Activated naive CD8-positive, alpha-beta T cell (primary cell): ENCODE measurements at regions not wholly inside any gene's neighbourhood (a gene's known extent, or its start where the extent isn't known, plus 50 kb on each side); places are given as distances from the start of the nearest gene placed in this dataset.

Experiments used
- H3K27ac Mint-ChIP-seq: one replicate; pipeline ENCODE4 v1.8.0; 2021; ENCODE audit warnings: mixed read lengths
- H3K27me3 Mint-ChIP-seq: one replicate; pipeline ENCODE4 v1.8.0; 2021; ENCODE audit warnings: mixed read lengths
- H3K36me3 Mint-ChIP-seq: one replicate; pipeline ENCODE4 v1.8.0; 2021; ENCODE audit warnings: mixed read lengths
- H3K4me1 Mint-ChIP-seq: one replicate; pipeline ENCODE4 v1.8.0; 2021; ENCODE audit warnings: low read depth, mixed read lengths
- H3K4me3 Mint-ChIP-seq: one replicate; pipeline ENCODE4 v1.8.0; 2021; ENCODE audit warnings: mild to moderate bottlenecking, mixed read lengths
- H3K9me3 Mint-ChIP-seq: one replicate; pipeline ENCODE4 v1.8.0; 2021; ENCODE audit warnings: low read depth, mixed read lengths

DNA sequence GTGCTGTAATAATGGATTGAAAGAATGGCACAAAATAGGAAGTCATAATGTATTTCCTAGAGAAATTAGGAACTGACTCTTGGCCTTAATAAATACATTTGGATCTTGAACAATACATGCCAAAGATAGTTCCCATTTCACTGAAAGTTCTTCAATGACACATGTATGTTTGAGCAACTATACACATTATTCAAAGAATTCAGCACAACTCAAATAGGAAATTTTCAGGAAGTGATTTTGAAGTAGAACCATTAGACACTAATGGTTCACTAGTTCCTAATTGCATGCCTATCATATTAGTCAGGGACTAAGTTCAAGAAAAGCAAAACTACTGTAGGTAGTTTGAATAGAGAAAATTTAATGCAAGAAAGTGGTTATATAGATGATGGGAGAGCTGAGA lies 404.7 kb downstream of the LMO4 start:
- H3K36me3 Mint-ChIP-seq, result no peaks in the 10 kb centered on the region
- H3K9me3 Mint-ChIP-seq, result no peaks in the 10 kb centered on the region
- no peak overlapping the region for H3K27ac Mint-ChIP-seq
- H3K4me1 Mint-ChIP-seq, result no peaks in the 10 kb centered on the region
- H3K27me3 Mint-ChIP-seq, result peaks cover 9% of the 10 kb centered on the region
- no peak overlapping the region for H3K4me3 Mint-ChIP-seq

- H3K27ac Mint-ChIP-seq, result no peak overlapping the region
- H3K4me1 Mint-ChIP-seq, result no peaks in the 10 kb centered on the region
- H3K36me3 Mint-ChIP-seq, result no peaks in the 10 kb centered on the region
- H3K9me3 Mint-ChIP-seq, result no peaks in the 10 kb centered on the region
- no peak overlapping the region for H3K4me3 Mint-ChIP-seq
- peaks cover 6% of the 10 kb centered on the region for H3K27me3 Mint-ChIP-seq
Observed at GRCh38 chr1:87735750-87736149, 407.1 kb downstream of the LMO4 start.

DNA sequence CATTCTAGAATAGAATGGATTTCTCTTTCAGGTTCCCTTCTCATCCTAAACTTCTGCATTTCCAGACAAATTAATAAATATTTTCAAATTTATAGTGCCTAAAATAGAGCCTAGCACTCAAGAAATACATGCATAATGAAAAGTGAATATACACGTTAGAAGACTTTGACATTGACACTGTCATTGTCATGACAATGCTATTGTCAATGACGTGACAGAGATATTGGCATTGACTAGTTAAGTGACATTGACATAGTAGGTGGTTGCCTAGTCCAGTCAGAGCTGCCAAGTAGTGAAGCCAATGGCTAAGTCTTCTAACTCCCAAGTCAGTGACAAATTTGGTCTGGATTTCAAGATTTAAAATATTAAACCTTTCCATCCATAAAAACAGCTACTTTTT lies 410.5 kb downstream of the LMO4 start:
- Mint-ChIP-seq H3K9me3 (no peaks in the 10 kb centered on the region), H3K4me1 (no peaks in the 10 kb centered on the region), H3K27me3 (peaks cover 6% of the 10 kb centered on the region), H3K4me3 (no peak overlapping the region), H3K27ac (no peak overlapping the region), H3K36me3 (no peaks in the 10 kb centered on the region)

DNA sequence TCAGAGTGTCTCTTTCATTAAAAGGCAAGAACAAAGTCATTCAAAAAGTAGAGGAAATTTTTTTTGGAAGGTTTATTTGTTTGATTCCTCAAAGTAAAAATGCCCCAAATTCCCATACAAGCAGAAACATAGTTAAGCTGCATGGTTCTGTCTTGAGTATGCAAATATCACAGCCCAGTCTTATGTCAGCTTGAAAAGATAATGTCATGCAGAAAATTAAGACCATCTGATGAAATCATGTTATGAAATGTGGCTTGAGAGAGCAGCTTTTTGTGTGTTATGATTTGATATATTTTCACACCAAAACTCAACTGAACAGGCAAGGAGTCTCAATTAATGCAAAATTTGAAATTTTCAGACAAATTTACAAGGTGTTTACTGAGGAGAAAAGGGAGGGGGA lies 411.0 kb downstream of the LMO4 start:
- no peak overlapping the region for H3K27ac Mint-ChIP-seq
- no peak overlapping the region for H3K4me3 Mint-ChIP-seq
- no peaks in the 10 kb centered on the region for H3K36me3 Mint-ChIP-seq
- H3K27me3 Mint-ChIP-seq, result peaks cover 6% of the 10 kb centered on the region
- no peaks in the 10 kb centered on the region for H3K9me3 Mint-ChIP-seq
- H3K4me1 Mint-ChIP-seq, result no peaks in the 10 kb centered on the region

- H3K27me3 Mint-ChIP-seq, result peaks cover 4% of the 10 kb centered on the region
Observed at GRCh38 chr1:87743256-87743655, 414.6 kb downstream of the LMO4 start.

DNA sequence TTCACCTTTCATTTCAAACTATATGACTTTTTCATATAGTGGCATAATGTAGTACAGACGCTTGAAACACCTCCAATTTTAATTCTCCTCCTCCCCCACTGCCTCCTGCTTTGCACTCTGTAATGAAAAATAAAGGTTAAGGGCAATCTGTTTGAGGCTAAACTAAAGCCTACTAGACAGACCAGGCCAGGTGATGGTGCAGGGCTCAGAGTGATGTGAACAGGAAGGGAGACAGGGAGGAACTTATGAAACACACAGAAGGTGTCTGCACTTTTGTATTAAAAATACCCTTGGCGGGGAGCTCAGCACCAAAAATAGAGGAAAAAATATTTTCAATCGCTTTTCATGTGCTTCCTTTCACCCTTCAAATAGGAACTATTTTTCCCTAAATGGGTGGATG lies 415.4 kb downstream of the LMO4 start:
- peaks cover 3% of the 10 kb centered on the region for H3K27me3 Mint-ChIP-seq
- H3K4me3 Mint-ChIP-seq, result no peak overlapping the region
- H3K36me3 Mint-ChIP-seq, result no peaks in the 10 kb centered on the region
- no peaks in the 10 kb centered on the region for H3K9me3 Mint-ChIP-seq
- no peak overlapping the region for H3K27ac Mint-ChIP-seq
- H3K4me1 Mint-ChIP-seq, result no peaks in the 10 kb centered on the region

More at GRCh38 chr1:87743256-87743655, 414.6 kb downstream of the LMO4 start:
- Mint-ChIP-seq H3K4me3 (no peak overlapping the region), H3K9me3 (no peaks in the 10 kb centered on the region), H3K27ac (no peak overlapping the region), H3K4me1 (no peaks in the 10 kb centered on the region), H3K36me3 (no peaks in the 10 kb centered on the region)

GRCh38 chr1:87744763-87745162 lies 416.1 kb downstream of the LMO4 start:
- no peak overlapping the region for H3K4me3 Mint-ChIP-seq
- no peaks in the 10 kb centered on the region for H3K4me1 Mint-ChIP-seq
- peaks cover 3% of the 10 kb centered on the region for H3K27me3 Mint-ChIP-seq
- H3K27ac Mint-ChIP-seq, result no peak overlapping the region
- no peaks in the 10 kb centered on the region for H3K36me3 Mint-ChIP-seq
- H3K9me3 Mint-ChIP-seq, result no peaks in the 10 kb centered on the region

GRCh38 chr1:87753366-87753765 lies 424.7 kb downstream of the LMO4 start:
- Mint-ChIP-seq H3K36me3 (no peaks in the 10 kb centered on the region), H3K4me1 (no peaks in the 10 kb centered on the region), H3K27me3 (peaks cover 2% of the 10 kb centered on the region), H3K27ac (no peak overlapping the region), H3K4me3 (no peak overlapping the region), H3K9me3 (no peaks in the 10 kb centered on the region)

GRCh38 chr1:87754139-87754538 lies 425.5 kb downstream of the LMO4 start:
- Mint-ChIP-seq H3K36me3 (no peaks in the 10 kb centered on the region), H3K9me3 (no peaks in the 10 kb centered on the region)

GRCh38 chr1:87757676-87758075 lies 429.0 kb downstream of the LMO4 start:
- Mint-ChIP-seq H3K4me3 (no peak overlapping the region), H3K9me3 (no peaks in the 10 kb centered on the region), H3K27ac (no peak overlapping the region), H3K27me3 (peaks cover 2% of the 10 kb centered on the region), H3K36me3 (no peaks in the 10 kb centered on the region), H3K4me1 (peaks cover 6% of the 10 kb centered on the region)

More at GRCh38 chr1:87754139-87754538, 425.5 kb downstream of the LMO4 start:
- Mint-ChIP-seq H3K4me1 (no peaks in the 10 kb centered on the region), H3K27ac (no peak overlapping the region), H3K4me3 (no peak overlapping the region), H3K27me3 (peaks cover 2% of the 10 kb centered on the region)

DNA sequence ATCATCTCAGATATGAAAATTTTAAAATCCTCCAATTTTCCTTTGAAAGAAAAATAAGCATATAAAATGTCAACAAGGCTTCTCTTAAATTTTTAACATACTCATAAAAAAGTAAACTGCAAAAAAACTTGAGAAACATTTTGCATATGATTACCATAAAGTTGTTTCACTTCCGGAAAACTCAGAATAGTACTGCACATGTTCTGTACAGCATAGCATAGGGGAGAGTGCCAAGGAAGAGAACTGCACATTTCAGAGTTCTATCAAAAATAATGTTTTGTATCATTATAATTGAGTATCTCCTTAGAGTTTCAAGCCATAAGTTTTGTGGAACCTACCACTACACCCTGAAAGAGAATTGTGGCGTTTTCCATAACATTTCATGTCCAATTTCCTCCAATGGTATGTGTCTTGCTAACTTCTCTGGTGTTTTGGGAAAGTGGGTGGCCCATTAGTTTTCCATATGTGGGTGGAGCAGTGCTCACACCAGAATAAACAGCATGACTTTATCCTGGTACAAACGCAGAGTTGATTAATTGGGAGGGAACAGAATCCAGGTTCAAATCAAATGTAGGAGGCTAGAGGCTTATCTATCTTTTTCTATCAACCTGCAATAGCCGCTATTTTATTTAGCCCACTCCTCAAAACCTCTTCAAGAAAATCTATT lies 430.9 kb downstream of the LMO4 start:
- Mint-ChIP-seq H3K27me3 (peaks cover 2% of the 10 kb centered on the region), H3K4me3 (no peak overlapping the region), H3K36me3 (no peaks in the 10 kb centered on the region), H3K4me1 (peaks cover 8% of the 10 kb centered on the region), H3K27ac (no peak overlapping the region), H3K9me3 (no peaks in the 10 kb centered on the region)

- Mint-ChIP-seq H3K4me3 (no peak overlapping the region), H3K4me1 (peaks cover 8% of the 10 kb centered on the region), H3K27ac (no peak overlapping the region), H3K9me3 (no peaks in the 10 kb centered on the region), H3K27me3 (peaks cover 1% of the 10 kb centered on the region), H3K36me3 (no peaks in the 10 kb centered on the region)
Observed at GRCh38 chr1:87760155-87760554, 431.5 kb downstream of the LMO4 start.

- Mint-ChIP-seq H3K4me3 (no peak overlapping the region), H3K9me3 (no peaks in the 10 kb centered on the region), H3K27ac (no peak overlapping the region), H3K36me3 (no peaks in the 10 kb centered on the region), H3K27me3 (peaks cover 2% of the 10 kb centered on the region), H3K4me1 (peaks cover 8% of the 10 kb centered on the region)
Observed at GRCh38 chr1:87760654-87761053, 432.0 kb downstream of the LMO4 start.

DNA sequence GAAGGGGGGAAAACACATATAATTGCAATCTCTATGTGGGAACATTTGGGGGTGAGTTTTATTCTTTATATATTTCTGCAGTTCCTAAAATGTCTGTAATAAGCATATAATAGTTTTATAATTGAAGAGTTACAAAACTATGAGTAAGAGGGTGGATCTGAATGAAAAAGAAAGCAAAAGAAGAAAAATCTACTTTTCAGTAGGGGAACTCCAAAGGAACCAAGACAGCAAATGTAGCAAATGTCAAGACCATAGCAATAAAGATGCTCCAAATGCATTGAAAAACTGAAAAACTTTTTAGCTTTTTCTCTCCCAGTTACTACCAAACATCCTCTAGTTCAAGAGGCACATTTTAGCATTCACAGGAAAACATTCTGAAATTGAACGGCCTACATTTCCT lies 434.8 kb downstream of the LMO4 start:
- no peaks in the 10 kb centered on the region for H3K9me3 Mint-ChIP-seq
- H3K36me3 Mint-ChIP-seq, result no peaks in the 10 kb centered on the region
- H3K27ac Mint-ChIP-seq, result no peak overlapping the region
- H3K4me3 Mint-ChIP-seq, result no peak overlapping the region
- peaks cover 8% of the 10 kb centered on the region for H3K4me1 Mint-ChIP-seq
- peaks cover 4% of the 10 kb centered on the region for H3K27me3 Mint-ChIP-seq

GRCh38 chr1:87765057-87765680 lies 436.5 kb downstream of the LMO4 start:
- Mint-ChIP-seq H3K27me3 (peaks cover 4% of the 10 kb centered on the region), H3K4me3 (no peak overlapping the region), H3K36me3 (no peaks in the 10 kb centered on the region), H3K9me3 (peaks cover 7% of the 10 kb centered on the region), H3K4me1 (peaks cover 2% of the 10 kb centered on the region), H3K27ac (no peak overlapping the region)

DNA sequence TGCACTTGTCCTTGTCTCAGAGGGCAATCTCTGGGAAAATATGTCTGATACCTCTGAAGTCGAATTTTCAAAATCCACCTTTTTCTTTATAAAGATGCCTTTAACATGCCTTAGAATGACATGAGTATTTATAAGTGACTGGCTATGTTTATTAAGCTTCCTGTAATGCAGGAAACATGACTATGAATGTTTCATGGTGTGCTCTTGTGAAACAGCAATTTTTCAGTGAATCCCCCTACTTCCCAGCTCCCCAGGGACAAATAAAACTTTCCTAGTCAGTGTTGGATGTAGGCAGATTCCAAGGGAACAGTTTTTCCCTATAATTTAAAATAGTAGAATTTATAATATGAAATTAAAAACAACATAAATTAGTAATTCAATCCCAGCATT lies 437.0 kb downstream of the LMO4 start:
- Mint-ChIP-seq H3K27ac (no peak overlapping the region), H3K36me3 (no peaks in the 10 kb centered on the region), H3K4me3 (no peak overlapping the region), H3K27me3 (peaks cover 4% of the 10 kb centered on the region), H3K4me1 (peaks cover 2% of the 10 kb centered on the region), H3K9me3 (peaks cover 7% of the 10 kb centered on the region)
